Superior temporal gyrus (tissue), 1 donor: ENCODE measurements at regions not wholly inside any gene's neighbourhood (a gene's known extent, or its start where the extent isn't known, plus 50 kb on each side); places are given as distances from the start of the nearest gene placed in this dataset.
A peak's percentile ranks its signal among the peaks of the same experiment; 100 is the strongest.

Experiments used
- DNase-seq: peaks from one replicate; pipeline ENCODE4 v3.0.0-alpha.2; 2016; ENCODE audit errors: extremely low spot score

DNA sequence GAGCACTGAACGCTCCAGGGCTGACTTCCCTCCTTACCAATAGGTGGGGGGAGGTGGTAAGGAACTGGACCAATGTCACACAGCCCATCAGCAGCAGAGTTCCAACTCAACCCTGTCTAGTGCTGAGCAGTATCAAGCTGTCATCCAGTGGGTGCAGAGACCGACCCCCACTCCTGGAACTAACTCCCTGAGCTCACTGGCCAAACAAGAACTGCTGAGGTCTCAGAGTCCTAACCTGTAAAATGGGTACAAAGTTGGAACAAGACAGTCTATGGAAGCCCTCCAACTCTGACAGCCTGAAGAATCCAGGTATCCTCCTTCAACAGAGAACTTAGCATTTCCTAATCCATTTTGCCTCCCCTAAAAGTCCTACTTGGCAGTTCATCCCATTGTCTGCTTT is 91.1 kb upstream of the CLMN start:
- no peak for DNase-seq

DNA sequence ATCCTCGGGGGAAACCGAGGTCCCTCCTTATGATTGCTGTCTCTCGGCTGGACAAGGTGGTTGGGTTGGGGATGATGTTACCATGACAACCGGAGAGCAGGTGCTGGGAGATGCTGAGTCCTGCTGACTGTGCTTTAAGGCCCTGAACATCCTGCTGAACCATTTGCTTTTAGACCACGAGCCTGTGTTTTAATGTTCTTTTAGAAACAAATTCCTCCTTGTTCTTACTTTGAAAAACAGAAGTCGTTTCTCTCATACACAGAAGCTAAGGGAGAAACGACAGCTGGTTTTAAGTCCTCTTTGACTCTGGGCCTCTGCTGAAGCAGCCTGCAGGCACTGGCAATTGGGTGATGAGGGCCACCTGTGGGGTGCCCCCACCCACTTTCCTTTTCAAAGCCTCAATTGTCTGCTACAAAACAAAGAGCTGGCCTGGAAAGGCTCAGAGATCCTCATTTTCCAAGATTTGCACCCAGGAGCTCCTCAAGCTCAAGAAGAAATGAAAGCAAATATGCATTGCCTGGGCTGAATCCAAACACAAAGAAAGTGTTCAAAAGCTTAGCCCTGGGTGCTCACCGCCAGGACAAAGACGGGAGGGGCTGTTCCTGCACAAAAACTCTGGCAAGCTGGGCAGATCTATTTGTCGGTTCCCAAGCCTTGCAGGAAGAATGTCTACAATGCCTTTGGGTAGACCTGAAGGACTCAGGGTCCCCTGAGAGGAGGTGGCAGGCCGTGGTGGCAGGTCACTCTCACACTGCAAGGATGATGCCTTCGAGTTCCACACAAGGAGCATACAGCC is 90.0 kb upstream of the CLMN start:
- peak; percentile 71 for DNase-seq

DNA sequence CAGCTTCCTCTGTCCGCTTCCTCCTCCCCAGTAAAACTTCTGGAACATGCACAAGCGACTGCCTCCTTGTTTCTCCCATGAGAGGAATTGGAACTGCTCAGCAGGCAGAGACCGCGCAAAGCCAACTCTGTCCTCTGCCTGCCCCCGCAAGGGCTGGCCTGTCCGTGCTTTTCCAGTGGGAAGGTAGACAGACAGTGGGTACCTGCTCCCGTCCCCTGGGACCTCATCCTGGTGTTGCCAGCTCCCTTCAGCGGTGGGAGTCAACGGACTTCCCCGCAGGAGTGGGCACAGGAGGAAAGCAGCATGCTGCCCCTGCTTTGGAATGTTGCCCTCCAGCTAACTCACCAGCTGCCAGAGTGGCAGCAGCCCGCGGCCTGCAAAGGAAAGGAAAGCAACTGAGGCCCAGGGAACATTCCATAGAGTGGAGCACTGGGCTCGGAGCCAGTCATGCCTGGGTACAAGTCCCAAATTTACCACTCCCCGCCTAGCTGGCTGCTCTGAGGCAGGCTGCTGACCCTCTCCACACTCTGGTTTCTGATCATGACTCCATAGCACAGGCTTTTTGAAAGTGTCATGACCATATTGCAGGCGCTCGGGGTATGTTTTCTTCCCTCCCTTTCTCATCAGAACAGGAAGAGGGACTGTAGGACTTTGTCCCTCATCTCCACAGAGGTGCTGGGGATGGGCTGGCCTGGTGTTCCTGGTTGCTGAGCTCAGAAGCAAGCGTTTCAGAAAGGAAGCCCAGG is 89.2 kb upstream of the CLMN start:
- peak; percentile 38 for DNase-seq

DNA sequence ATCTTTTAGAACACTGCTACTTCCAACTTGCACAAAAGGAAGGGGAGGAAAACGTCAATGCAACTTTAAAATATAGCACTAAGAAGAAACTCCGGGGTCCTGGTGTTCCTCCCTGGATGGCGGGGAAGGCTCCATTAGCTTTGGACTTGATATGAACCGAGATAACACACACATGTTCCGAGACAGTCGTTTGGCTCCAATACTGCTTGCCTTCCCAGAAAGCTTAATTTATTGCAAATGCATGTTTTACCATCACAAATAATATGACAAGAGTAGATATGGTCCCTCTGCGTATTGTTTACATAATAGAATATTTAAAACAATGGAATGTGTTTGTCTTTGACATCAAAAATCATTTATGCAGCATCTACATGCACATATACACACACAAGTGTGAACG is 87.6 kb upstream of the CLMN start:
- DNase-seq = no peak

DNA sequence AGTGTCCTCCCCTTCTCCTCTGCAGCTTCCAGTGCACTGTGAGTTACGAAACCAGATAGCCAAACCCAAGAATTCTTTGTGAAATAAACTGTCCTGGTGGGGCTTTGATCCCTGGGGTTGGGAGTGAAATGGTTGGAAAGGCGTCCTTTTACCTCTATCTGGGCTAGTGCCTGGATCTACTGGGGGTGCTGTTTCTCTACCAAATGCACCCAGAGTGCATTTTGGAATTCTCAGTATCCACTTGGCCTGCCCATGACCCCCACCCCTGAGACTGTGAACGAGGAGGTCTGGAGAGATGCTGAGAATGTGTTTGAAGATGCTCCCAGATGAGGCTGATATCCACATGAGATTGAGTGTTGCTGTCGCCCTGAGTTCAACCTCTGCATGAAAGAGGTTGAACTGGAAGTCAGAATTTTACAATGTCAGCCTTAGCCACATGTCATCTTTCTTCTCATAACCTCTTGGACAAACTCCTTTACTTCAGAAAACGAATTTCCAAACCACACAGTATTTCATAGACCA is 87.1 kb upstream of the CLMN start:
- DNase-seq = no peak

DNA sequence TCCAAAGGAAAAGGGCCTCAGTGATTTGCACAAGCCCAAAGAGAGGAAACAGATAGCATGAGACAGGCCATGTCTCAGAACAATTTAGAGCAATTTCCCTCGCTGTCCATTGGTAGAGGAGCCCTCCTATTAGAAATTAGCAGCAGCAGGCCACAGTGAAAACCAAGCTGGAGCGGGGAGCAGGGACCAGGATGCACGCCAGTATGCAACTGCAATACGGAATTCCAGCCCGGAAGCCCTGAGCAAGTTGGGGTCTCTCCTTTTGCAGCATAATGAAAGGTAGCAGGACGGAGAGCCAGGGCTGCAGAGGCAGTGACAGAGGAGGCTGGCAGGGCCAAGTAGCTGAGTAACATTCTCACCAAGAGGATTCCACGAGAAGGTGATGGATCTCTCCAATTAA is 84.9 kb upstream of the CLMN start:
- no peak for DNase-seq

DNA sequence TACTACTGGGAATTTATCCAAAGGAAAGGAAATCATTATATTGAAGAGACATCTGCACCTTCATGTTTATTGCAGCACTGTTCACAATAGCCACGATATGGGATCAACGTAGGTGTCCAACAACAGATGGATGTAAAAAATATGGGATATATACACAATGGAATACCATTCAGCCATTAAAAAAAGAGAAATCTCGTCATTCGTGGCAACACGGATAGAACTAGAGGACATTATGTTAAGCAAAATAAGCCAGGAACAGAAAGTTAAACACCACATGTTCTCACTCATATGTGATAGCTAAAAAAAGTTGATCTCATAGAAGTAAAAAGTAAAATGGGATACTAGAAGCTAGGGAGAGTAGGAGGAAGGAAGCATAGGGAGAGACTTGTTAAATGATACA is 82.9 kb upstream of the CLMN start:
- DNase-seq = peak; percentile 63

DNA sequence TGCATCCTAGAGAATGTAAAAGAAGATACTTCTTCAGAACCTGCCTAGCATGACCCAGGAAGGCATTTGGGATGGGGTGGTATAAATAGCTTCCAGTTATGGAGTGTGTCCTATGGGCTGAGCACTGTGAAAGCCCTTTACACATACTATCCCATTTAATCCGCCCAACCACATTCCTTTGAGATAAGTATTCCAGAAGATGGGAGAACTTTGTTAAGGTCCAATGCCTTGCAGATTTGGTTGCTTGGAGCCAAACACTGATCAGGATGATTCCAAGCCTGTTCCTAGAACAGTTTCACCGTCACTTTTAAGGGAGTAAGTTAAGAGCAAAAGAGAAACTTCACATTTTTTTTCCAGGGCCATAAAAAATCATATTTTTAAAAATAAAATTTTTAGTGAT is 82.5 kb upstream of the CLMN start:
- no peak for DNase-seq

DNA sequence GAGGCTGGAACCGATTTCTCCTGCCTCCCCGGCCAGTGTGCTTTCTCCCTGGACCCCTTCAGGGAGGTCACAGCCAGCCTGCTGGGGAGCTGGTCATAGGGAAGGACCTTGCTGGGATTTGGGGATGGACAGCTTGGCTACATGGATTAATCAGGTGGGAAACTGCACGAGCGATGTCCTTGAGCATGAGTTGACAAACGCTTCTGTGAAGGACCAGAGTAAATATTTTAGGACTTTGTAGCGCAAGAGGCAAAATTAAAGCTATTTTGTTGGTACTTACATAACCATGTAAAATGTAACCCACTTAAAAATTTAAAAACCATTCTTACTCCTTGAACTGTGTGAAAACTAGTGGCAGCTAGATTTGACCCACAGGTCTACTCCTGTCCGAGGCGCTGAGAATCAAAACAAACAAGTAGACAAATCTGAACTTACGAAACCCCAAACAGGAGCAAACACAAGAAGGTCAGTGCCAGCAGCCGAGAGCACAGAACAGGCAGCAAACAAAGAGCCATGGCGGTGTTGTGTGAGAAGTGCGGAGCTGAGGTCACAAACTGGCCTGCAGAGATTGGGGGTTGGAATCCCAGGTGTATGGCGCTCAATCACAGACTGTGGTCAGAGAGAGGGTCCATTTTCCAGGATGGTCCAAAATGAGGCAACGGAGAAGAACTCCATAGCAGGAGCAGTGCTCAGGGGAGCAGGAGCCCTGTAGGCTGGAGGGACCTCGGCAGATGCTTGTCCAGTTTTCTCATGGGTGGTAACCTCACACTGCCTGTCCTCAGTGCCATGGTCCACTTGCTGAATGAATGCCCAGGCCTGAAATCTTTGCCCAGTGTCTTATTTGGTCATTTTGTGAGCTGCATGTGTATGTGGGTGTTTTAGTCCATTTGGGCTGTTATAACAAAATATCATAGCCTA is 79.2 kb upstream of the CLMN start:
- DNase-seq = no peak

DNA sequence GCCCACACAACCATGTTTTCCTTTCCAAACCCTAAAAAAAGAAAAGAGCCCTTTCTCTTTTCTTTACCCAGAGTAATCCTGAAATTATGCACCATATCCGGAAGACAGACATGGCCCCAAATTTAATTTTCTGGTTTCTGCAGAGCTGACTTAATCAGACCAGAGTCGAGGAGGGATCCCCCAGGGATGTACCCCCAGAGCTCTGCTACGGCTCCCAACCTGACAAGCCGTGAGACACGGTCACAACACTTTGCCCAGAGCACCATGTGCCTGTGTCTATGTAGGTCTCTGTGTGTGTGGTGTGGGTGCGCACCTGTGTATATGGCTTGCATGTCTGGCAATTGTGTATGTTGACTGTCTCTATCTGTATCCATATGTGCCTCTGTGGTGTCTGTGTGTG is 77.6 kb upstream of the CLMN start:
- no peak for DNase-seq

DNA sequence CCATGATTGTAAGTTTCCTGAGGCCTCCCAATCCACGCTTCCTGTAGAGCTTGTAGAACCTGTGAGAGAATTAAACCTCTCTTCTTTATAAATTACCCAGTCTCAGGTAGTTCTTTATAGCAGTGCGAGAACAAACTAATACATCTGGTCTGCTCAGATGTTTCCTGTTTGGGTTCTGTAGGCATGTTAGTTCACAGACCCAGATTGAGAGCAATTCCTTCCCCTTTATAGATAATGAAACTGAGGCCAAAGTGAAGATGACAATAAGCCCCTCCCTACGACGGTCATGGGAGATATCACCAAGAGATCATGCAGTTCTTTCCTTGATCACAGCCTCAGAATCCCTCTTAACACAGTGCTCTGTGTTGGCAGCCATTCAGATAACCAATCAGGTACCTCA is 76.5 kb upstream of the CLMN start:
- no peak for DNase-seq

DNA sequence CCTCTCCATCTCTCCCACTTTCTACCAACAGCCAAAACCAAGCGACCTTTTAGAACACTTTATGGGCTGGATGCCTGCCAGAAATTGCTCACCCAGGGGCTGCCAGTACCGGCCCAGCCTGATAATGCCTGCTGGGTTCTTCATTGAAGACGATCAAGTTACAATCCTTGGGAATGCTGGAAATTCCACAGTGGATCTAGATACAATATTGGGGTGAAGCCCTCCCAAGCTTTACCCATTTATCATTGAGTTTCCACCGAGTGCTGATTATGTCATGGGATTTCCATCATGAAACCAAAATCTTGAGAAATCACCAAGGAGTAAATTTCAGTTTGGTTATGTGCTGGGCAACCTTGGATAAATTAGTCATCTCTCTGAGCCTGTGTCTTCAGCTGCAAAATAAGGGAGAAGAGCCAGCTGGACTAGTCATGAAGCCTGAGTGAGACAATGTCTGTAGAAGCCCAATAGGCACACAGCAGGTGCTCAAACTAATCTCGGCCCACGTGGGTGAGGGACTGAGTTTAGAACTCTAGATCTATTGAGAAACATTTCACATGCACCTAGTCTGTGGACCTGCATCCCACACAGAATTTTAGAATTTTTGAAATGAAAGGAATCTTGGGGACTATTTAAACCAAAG is 75.5 kb upstream of the CLMN start:
- no peak for DNase-seq

DNA sequence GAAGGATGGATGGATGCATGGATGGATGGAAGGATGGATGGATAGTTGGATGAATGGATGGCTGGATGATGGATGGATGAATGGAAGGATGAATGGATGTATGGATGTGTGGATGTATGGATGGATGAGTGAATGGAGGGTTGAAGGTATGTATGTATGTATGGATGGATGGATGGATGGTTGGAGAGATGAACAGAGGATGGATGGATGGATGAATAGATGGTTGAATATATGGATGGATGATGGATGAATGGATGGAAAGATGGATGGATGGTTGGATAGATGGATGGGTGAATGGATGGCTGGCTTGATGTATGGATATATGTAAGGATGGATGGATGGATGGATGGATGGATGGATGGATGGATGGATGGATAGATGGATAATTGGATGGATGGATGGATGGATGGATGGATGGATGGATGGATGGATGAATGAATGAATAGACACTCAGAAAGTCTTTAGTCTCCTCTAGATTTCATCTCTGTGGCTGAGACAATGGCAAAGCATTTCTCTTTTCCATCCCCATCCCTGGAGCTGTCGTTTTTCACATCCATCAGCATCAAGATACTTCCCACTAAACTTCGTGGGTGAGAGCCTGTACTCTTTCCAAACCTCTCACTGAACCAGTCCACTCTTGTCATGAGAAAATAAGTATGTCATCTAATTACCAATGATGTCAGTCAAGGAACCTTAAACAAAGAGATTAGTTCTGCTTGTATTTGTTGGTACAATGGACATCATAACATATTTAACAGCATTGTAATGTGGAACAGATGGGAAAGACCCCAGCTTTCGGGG is 74.8 kb upstream of the CLMN start:
- no peak for DNase-seq

DNA sequence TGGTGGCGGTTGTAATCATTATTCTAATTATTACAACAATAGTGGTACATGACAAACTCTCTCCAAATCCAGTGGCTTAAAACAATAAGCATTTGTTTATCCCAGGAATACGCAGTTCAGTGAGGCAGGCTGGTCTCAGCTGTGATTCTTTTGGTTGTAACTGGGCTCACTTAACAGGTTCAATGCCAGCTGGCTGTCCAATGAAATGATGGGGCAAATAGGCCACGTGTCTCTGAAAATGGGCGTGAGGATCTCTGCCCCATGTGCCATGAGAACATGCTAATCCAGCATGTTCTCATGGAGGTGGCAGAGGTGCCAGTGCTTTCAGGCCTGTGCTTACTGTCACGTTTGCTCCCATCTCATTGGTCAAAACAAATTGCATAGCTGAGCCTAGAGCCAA is 73.1 kb upstream of the CLMN start:
- DNase-seq = no peak

DNA sequence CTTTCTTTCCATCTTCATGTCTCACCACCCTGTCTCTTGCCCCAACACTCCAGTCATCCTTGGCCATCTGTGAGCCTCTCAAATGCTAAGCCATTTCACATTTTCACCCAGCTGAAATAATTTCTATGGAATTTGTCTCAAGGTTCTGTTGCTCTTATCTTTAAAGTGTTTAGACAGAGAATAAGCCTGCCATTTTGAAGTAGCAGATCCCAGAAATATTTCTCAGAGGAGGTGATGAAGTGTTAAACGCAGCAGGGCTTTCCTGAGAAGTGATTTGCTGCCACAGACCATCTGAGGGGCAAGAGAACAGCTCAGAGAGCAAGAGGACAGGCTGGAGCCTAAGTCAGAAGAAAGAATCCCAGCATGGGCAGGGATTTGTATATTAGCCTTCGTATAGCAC is 71.6 kb upstream of the CLMN start:
- no peak for DNase-seq

DNA sequence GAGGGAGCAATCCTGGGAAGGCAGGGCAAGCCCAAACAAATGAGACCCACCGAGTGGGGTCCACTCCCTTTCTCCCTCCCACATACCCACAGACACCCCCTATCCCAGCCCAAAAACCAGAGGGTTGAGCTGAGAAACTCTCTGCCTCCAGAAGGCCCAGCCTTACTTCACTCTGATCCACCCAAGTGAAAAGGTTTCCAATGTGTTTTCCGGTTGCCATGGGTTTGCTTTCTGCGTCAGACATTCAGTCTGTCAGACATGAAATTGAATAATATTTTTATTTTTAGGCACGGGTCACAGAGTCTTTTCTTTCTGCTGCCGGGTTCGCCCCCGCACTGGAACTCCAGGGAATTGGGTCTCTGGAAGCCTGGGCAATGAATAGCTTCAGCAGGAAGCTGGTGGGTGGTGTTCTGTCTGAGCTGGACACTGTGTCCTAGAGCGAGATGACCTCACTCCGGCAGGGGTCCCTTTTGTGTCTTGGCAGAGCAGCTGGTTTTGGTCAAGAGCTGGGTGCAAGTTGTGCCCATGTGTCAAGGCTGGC is 69.8 kb upstream of the CLMN start:
- no peak for DNase-seq

DNA sequence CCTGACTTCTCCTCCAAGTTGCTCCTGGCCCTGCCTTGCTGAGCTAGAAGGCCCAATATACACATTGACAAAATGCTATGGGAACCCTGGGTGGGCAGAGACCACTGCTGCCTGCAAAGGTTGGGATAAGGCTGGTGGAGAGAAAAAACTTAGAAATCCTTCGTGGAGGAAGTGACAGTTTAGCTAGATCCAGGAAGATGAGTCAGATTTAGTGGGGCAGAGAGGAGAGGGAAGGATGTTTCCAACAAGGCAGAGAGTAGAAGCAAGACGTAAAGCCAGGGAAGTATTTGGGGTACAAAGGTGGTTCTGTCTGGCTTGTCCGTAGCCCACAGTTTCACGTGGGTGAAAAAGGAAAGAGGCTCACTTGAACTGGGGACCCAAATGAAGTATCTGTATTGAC is 69.0 kb upstream of the CLMN start:
- DNase-seq = no peak

DNA sequence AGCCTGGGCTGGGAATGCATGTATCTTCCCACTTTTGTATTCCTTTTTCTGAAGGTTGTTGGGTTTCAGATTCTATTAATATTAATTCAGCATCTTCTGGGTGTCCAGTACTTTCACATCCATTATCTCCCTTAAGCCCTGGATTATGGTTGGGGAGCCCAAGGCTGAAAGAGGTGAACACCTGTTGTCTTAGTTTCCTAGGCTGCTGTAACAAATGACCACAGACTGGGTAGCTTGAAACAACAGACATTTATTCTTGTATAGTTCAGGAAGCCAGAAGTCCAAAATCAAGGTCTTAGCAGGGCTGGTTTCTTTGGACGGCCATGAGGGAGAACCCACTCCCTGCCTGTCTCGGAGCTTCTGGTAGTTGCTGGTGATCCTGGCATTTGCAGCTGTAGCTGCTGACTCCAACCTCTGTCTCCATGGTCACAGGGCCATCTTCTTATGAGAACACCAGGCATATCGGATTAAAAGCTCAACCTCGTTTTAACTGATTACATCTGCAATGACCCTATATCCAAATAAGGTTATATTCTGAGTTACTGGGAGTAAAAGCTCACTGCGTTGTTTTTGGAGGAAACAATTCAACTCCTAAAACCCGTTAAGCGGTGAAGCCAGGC is 68.2 kb upstream of the CLMN start:
- DNase-seq = no peak

DNA sequence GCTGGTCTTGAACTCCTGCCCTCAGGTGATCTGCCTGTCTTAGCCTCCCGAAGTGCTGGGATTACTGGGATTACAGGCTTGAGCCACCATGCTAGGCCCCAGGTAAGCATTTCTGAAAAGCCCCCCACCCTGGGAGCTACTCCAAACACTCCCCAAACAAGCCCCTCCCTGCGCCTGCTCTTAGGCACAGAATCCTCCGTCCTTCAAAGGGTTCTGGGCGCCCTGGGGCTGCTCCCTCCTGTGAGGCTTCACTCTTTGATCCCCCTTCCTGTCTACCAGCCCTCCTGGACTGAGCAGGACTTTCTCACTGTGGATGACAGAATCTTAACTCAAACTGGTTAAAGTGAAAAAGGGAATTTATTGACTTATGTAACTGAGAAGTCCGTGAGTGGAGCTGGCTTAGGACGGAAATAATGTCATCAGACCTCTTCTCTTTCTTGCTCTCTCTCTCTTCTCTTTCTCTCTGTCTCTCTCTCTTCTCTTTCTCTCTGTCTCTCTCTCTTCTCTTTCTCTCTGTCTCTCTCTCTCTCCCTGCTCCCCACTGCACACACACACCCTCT is 66.9 kb upstream of the CLMN start:
- no peak for DNase-seq

DNA sequence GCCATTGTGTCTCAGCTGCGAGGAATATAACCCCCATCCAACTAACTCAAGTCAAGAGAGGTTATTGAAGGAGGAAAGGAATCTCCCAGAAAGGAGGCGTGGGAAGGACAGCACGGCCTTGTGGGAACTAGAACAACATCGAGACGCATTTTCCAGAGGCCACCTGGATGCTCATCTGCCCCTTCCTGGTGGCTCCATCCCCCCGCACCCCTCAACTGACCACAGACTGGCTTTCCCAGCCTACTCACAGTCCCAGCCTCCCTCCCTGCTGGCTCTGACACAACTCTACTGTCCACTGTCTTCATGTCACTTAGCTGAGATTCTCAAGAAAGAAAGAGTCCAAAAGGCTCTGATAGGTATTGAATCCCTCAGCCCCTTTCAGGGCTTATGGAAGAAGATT is 66.0 kb upstream of the CLMN start:
- DNase-seq = no peak
